GM23338 (cell line): ENCODE measurements at regions not wholly inside any gene's neighbourhood (a gene's known extent, or its start where the extent isn't known, plus 50 kb on each side); places are given as distances from the start of the nearest gene placed in this dataset.

Experiments used
- ATAC-seq: fragments of 200-7000 bp; cut with Tn5 transposase; 3 replicates; pipeline ENCODE4 v1.9.1; 2020
- DNase-seq: peaks from one replicate; pipeline ENCODE4 v3.0.0-alpha.2; 2015; ENCODE audit warnings: low spot score
- H2AFZ ChIP-seq: fragments of 200-600 bp; sonication (generic); 2 replicates; pipeline ENCODE4 v1.8.0; 2016; ENCODE audit warnings: antibody characterized with exemption, mild to moderate bottlenecking, moderate library complexity
- H3F3A ChIP-seq: fragments of 200-600 bp; sonication (generic); replicated peaks from 2 replicates; pipeline ENCODE4 v1.8.0; 2017; ENCODE audit warnings: antibody characterized with exemption, mixed run types, low read depth
- H3K27ac ChIP-seq: fragments of 200-600 bp; sonication (generic); 2 replicates; pipeline ENCODE4 v1.6.1; 2016; ENCODE audit warnings: low read depth
- H3K27me3 ChIP-seq: fragments of 200-600 bp; sonication (generic); 2 replicates; pipeline ENCODE4 v1.8.0; 2016; ENCODE audit warnings: mild to moderate bottlenecking, mixed run types, moderate library complexity; ENCODE audit not compliant: insufficient read depth
- H3K36me3 ChIP-seq: fragments of 200-600 bp; sonication (generic); 2 replicates; pipeline ENCODE4 v1.8.0; 2016; ENCODE audit warnings: mild to moderate bottlenecking; ENCODE audit not compliant: insufficient read depth
- H3K4me1 ChIP-seq: fragments of 200-600 bp; sonication (generic); 2 replicates; pipeline ENCODE4 v1.8.0; 2016; ENCODE audit warnings: mild to moderate bottlenecking, moderate library complexity; ENCODE audit not compliant: insufficient read depth
- H3K4me2 ChIP-seq: fragments of 200-600 bp; sonication (generic); 2 replicates; pipeline ENCODE4 v1.7.1; 2017; ENCODE audit warnings: mixed run types
- H3K4me3 ChIP-seq: fragments of 200-600 bp; sonication (generic); 2 replicates; pipeline ENCODE4 v1.6.1; 2016; ENCODE audit warnings: mixed run types
- H3K79me2 ChIP-seq: fragments of 200-600 bp; sonication (generic); replicated peaks from 2 replicates; pipeline ENCODE4 v1.8.0; 2017; ENCODE audit warnings: mild to moderate bottlenecking; ENCODE audit not compliant: insufficient read depth
- H3K9me2 ChIP-seq: fragments of 200-600 bp; sonication (generic); 2 replicates; pipeline ENCODE4 v1.8.0; 2017; ENCODE audit not compliant: insufficient read depth
- H4K20me1 ChIP-seq: fragments of 200-600 bp; sonication (generic); replicated peaks from 2 replicates; pipeline ENCODE4 v1.8.0; 2017; ENCODE audit warnings: mild to moderate bottlenecking; ENCODE audit not compliant: insufficient read depth
- H3K27ac Mint-ChIP-seq: 2 replicates; pipeline ENCODE4 v1.8.0; 2020; ENCODE audit warnings: inconsistent platforms, mild to moderate bottlenecking, moderate library complexity, mixed read lengths
- H3K27me3 Mint-ChIP-seq: 3 replicates; pipeline ENCODE4 v1.8.0; 2022; ENCODE audit warnings: low read depth, mild to moderate bottlenecking, moderate library complexity, mixed read lengths, inconsistent platforms; ENCODE audit not compliant: insufficient read depth, poor library complexity
- H3K36me3 Mint-ChIP-seq: 3 replicates; pipeline ENCODE4 v1.8.0; 2021; ENCODE audit warnings: low read depth, mild to moderate bottlenecking, inconsistent platforms, moderate library complexity, mixed read lengths
- H3K4me1 Mint-ChIP-seq: 3 replicates; pipeline ENCODE4 v1.8.0; 2020; ENCODE audit warnings: mild to moderate bottlenecking, inconsistent platforms, mixed read lengths
- H3K4me3 Mint-ChIP-seq: 3 replicates; pipeline ENCODE4 v1.8.0; 2021; ENCODE audit warnings: moderate library complexity, mild to moderate bottlenecking, inconsistent platforms, mixed read lengths
- H3K9me3 Mint-ChIP-seq: 3 replicates; pipeline ENCODE4 v1.8.0; 2020; ENCODE audit warnings: moderate library complexity, mild to moderate bottlenecking, inconsistent platforms, mixed read lengths
- CREB1 ChIP-seq: fragments of 250-450 bp; sonication (Bioruptor Pico); IDR thresholded peaks from 2 replicates; pipeline ENCODE4 v1.5.0; 2020; ENCODE audit warnings: low read depth, mild to moderate bottlenecking, moderate library complexity
- TF ChIP-seq, protein P1 (sequence below): fragments of 250-450 bp; sonication (Bioruptor Pico); IDR thresholded peaks from 2 replicates; pipeline ENCODE4 v1.5.0; 2020; ENCODE audit warnings: mild to moderate bottlenecking, moderate library complexity
- TF ChIP-seq, protein P2 (sequence below): IDR thresholded peaks from one replicate; pipeline ENCODE4 v1.6.1; 2018; ENCODE audit warnings: antibody characterized with exemption; ENCODE audit not compliant: unreplicated experiment

DNA sequence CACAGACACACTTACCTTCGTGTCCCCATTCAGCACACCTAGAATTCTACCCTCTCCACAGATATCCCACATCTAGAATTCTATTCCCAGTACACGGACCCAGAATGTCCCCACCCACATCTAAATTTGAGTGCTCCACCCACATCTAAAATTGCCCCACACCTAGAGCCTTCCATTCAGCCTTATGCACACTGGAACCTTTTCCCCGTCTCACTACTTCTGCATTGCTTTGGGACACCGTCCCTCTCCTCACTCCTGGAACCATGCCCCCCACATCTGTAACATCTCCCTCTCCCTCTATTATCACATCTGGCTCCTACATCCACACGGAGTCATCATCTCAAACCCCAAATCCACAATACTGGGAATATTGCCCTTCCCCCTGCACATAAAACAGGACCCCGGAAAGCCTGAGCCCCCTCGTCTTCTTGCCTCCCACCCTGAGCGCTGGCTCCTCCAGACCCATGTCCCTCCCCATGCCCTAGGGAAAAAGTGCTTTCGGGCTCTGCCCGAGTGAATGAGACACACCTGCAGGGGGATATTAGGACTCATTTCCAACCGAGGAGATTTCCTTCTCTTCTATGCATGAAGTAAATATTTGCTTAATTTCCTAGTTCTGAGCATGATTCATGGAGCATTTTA, 125.8 kb upstream of the UNC5B start:
- Mint-ChIP-seq H3K9me3 (no peaks in the 10 kb centered on the region), H3K27ac (no peak overlapping the region), H3K4me3 (no peak overlapping the region), H3K4me1 (peaks cover 4% of the 10 kb centered on the region; the same call in 2 of the 3 replicates), H3K36me3 (no peaks in the 10 kb centered on the region), H3K27me3 (peaks cover 7% of the 10 kb centered on the region)
- H3K4me2 ChIP-seq, result no peak overlapping the region
- ATAC-seq, result no peak
- H3K79me2 ChIP-seq, result no peaks in the 10 kb centered on the region
- no peaks in the 10 kb centered on the region for H3K4me1 ChIP-seq
- no peaks in the 10 kb centered on the region for H3K9me2 ChIP-seq
- no peak overlapping the region for H3K27ac ChIP-seq
- DNase-seq, result no peak
- no peaks in the 10 kb centered on the region for H4K20me1 ChIP-seq
- H3F3A ChIP-seq, result no peaks in the 10 kb centered on the region
- H3K36me3 ChIP-seq, result no peaks in the 10 kb centered on the region
- no peaks in the 10 kb centered on the region for H3K27me3 ChIP-seq
- no peak overlapping the region for H3K4me3 ChIP-seq
- no peak for TF ChIP-seq CREB1
- TF ChIP-seq, protein P1, sequence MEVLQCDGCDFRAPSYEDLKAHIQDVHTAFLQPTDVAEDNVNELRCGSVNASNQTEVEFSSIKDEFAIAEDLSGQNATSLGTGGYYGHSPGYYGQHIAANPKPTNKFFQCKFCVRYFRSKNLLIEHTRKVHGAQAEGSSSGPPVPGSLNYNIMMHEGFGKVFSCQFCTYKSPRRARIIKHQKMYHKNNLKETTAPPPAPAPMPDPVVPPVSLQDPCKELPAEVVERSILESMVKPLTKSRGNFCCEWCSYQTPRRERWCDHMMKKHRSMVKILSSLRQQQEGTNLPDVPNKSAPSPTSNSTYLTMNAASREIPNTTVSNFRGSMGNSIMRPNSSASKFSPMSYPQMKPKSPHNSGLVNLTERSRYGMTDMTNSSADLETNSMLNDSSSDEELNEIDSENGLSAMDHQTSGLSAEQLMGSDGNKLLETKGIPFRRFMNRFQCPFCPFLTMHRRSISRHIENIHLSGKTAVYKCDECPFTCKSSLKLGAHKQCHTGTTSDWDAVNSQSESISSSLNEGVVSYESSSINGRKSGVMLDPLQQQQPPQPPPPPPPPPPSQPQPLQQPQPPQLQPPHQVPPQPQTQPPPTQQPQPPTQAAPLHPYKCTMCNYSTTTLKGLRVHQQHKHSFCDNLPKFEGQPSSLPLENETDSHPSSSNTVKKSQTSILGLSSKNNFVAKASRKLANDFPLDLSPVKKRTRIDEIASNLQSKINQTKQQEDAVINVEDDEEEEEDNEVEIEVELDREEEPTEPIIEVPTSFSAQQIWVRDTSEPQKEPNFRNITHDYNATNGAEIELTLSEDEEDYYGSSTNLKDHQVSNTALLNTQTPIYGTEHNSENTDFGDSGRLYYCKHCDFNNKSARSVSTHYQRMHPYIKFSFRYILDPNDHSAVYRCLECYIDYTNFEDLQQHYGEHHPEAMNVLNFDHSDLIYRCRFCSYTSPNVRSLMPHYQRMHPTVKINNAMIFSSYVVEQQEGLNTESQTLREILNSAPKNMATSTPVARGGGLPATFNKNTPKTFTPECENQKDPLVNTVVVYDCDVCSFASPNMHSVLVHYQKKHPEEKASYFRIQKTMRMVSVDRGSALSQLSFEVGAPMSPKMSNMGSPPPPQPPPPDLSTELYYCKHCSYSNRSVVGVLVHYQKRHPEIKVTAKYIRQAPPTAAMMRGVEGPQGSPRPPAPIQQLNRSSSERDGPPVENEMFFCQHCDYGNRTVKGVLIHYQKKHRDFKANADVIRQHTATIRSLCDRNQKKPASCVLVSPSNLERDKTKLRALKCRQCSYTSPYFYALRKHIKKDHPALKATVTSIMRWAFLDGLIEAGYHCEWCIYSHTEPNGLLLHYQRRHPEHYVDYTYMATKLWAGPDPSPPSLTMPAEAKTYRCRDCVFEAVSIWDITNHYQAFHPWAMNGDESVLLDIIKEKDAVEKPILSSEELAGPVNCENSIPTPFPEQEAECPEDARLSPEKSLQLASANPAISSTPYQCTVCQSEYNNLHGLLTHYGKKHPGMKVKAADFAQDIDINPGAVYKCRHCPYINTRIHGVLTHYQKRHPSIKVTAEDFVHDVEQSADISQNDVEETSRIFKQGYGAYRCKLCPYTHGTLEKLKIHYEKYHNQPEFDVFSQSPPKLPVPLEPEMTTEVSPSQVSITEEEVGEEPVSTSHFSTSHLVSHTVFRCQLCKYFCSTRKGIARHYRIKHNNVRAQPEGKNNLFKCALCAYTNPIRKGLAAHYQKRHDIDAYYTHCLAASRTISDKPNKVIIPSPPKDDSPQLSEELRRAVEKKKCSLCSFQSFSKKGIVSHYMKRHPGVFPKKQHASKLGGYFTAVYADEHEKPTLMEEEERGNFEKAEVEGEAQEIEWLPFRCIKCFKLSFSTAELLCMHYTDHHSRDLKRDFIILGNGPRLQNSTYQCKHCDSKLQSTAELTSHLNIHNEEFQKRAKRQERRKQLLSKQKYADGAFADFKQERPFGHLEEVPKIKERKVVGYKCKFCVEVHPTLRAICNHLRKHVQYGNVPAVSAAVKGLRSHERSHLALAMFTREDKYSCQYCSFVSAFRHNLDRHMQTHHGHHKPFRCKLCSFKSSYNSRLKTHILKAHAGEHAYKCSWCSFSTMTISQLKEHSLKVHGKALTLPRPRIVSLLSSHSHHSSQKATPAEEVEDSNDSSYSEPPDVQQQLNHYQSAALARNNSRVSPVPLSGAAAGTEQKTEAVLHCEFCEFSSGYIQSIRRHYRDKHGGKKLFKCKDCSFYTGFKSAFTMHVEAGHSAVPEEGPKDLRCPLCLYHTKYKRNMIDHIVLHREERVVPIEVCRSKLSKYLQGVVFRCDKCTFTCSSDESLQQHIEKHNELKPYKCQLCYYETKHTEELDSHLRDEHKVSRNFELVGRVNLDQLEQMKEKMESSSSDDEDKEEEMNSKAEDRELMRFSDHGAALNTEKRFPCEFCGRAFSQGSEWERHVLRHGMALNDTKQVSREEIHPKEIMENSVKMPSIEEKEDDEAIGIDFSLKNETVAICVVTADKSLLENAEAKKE (CRISPR knock-in tag), result no peak
- TF ChIP-seq, protein P2, sequence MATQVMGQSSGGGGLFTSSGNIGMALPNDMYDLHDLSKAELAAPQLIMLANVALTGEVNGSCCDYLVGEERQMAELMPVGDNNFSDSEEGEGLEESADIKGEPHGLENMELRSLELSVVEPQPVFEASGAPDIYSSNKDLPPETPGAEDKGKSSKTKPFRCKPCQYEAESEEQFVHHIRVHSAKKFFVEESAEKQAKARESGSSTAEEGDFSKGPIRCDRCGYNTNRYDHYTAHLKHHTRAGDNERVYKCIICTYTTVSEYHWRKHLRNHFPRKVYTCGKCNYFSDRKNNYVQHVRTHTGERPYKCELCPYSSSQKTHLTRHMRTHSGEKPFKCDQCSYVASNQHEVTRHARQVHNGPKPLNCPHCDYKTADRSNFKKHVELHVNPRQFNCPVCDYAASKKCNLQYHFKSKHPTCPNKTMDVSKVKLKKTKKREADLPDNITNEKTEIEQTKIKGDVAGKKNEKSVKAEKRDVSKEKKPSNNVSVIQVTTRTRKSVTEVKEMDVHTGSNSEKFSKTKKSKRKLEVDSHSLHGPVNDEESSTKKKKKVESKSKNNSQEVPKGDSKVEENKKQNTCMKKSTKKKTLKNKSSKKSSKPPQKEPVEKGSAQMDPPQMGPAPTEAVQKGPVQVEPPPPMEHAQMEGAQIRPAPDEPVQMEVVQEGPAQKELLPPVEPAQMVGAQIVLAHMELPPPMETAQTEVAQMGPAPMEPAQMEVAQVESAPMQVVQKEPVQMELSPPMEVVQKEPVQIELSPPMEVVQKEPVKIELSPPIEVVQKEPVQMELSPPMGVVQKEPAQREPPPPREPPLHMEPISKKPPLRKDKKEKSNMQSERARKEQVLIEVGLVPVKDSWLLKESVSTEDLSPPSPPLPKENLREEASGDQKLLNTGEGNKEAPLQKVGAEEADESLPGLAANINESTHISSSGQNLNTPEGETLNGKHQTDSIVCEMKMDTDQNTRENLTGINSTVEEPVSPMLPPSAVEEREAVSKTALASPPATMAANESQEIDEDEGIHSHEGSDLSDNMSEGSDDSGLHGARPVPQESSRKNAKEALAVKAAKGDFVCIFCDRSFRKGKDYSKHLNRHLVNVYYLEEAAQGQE, result no peak
- H2AFZ ChIP-seq, result no peak overlapping the region
